ENCODE measurements at regions not wholly inside any gene's neighbourhood (a gene's known extent, or its start where the extent isn't known, plus 50 kb on each side); places are given as distances from the start of the nearest gene placed in this dataset.

- TF ChIP-seq CTCF (IDR thresholded peaks at IDR 0.05) (no peak), REST (IDR thresholded peaks at IDR 0.05; ENCODE audit: insufficient read depth in 1 of 2, low read depth in 2 of 2, low read length in 1 of 2) (no peak), TCF7L2 (IDR thresholded peaks at IDR 0.05; ENCODE audit: low read depth, low read length) (no peak), POLR2AphosphoS5 (IDR thresholded peaks at IDR 0.05; ENCODE audit: low read depth, low read length) (no peak), SIN3A (IDR thresholded peaks at IDR 0.05; ENCODE audit: borderline replicate concordance, insufficient read depth, low read depth, low read length) (no peak)
These were observed 723.2 kb downstream of the BRD1 start for GRCh38 chr22:49104434-49104833.

All from Panc1 (cell line).